ENCODE measurements at regions not wholly inside any gene's neighbourhood (a gene's known extent, or its start where the extent isn't known, plus 50 kb on each side); places are given as distances from the start of the nearest gene placed in this dataset.

DNA sequence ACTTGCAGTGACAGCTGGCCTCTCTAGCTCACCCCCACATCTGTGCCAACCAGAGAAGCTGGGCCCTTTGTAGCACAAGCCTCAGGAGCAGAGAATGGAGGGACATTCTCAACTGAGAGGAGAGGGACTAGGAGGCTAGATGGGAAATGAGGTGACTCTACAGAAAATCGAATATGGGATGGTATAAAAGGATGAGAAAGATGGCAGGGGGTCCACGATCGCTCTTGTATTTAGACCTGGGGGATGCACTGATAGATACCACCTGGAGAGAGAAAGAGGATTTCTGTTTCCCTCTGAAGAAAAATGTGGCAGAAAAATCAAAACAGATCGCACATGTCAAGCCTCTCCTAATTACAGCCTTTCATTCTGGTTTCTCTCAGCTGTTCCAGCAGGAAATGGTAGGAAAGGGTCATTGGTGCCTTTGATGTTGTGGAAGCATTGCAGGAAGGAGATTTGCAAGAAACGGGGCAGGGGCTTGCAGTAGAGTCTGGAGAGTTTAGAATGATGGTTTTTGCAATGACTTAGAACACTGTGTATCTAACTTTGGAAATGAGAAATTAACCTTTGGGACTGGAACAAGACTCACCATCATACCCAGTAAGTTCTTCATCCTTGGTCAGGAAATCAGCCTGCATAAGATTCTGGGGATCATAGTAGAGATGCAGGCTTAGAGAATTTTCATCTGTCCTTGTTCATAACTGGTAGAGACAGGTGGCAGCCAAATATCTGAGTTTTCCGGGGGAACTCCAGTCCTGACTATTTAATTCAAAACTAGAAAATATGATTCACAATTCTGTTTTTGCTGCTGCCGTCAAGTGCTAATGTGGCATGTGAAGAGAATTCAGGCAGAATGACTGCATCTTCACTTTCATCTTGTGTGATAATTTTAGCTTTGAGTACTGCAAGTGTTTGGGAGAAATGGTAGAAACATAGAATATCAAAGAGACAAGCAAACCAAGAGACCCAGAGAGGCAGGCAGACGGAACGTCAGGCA lies 98.8 kb downstream of the DAD1 start:
- no peak for TF ChIP-seq POLR2AphosphoS5 (IDR thresholded peaks at IDR 0.05)
- no peak for TF ChIP-seq POLR2A (IDR thresholded peaks at IDR 0.05)
- TF ChIP-seq, protein P1, sequence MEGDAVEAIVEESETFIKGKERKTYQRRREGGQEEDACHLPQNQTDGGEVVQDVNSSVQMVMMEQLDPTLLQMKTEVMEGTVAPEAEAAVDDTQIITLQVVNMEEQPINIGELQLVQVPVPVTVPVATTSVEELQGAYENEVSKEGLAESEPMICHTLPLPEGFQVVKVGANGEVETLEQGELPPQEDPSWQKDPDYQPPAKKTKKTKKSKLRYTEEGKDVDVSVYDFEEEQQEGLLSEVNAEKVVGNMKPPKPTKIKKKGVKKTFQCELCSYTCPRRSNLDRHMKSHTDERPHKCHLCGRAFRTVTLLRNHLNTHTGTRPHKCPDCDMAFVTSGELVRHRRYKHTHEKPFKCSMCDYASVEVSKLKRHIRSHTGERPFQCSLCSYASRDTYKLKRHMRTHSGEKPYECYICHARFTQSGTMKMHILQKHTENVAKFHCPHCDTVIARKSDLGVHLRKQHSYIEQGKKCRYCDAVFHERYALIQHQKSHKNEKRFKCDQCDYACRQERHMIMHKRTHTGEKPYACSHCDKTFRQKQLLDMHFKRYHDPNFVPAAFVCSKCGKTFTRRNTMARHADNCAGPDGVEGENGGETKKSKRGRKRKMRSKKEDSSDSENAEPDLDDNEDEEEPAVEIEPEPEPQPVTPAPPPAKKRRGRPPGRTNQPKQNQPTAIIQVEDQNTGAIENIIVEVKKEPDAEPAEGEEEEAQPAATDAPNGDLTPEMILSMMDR (IDR thresholded peaks at IDR 0.05 in 8 of 11, conservative IDR thresholded peaks at IDR 0.05 in 3 of 11), result no peak
- H3K27ac ChIP-seq, result peak overlapping the region in 4 of 8 donors; percentile 58 to 90 (median 65)
- no peaks in the 10 kb centered on the region for H3K9me3 ChIP-seq
- no peaks in the 10 kb centered on the region for H3K36me3 ChIP-seq
- WGBS, 5 donors, result 60 to 71% (median 68%) methylated on average over 9 of the region's 9 CpGs
- peak overlapping the region in 2 of 8 donors; percentile 0 to 48 for H3K4me3 ChIP-seq
- no peak for DNase-seq
- intact Hi-C loops (cut with DNase I; ENCODE audit: low total_unique reads), result no loop called here
- H3K27me3 ChIP-seq (replicated peaks in 1 of 7), result no peaks in the 10 kb centered on the region
- peaks cover 0 to 54% (median 2%) of the 10 kb centered on the region in 6 donors for H3K4me1 ChIP-seq

DNA sequence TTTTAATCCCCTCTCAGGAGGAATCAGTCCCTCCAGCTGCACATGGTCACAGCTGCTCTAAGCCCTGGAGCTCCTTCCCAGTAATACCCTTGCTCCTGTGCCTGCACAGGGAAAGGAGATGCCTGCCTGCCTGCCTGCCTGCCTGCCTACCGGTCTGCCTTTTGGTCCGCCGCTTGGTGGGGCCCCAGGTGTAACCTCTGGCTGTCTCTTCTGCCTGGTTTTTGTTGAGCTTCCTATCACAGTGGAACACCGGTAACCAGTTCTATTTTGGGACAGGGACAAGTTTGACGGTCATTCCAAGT lies 99.8 kb downstream of the DAD1 start:
- intact Hi-C loops (cut with DNase I; ENCODE audit: low total_unique reads), result no loop called here
- no peaks in the 10 kb centered on the region for H3K36me3 ChIP-seq
- no peaks in the 10 kb centered on the region for H3K27me3 ChIP-seq (replicated peaks in 1 of 7)
- no peak for DNase-seq
- H3K4me3 ChIP-seq, result peak overlapping the region in 1 of 8 donors; percentile 48
- H3K4me1 ChIP-seq, result peaks cover 0 to 61% (median 6%) of the 10 kb centered on the region in 6 donors
- H3K27ac ChIP-seq, result peak overlapping the region in 3 of 8 donors; percentile 58 to 90 (median 65)
- no peaks in the 10 kb centered on the region for H3K9me3 ChIP-seq
- WGBS, 5 donors, result 58 to 73% (median 62%) methylated on average over 5 of the region's 5 CpGs
- TF ChIP-seq POLR2AphosphoS5 (IDR thresholded peaks at IDR 0.05) (no peak), POLR2A (IDR thresholded peaks at IDR 0.05) (no peak)
- TF ChIP-seq, protein P1 (IDR thresholded peaks at IDR 0.05 in 8 of 11, conservative IDR thresholded peaks at IDR 0.05 in 3 of 11), result no peak

DNA sequence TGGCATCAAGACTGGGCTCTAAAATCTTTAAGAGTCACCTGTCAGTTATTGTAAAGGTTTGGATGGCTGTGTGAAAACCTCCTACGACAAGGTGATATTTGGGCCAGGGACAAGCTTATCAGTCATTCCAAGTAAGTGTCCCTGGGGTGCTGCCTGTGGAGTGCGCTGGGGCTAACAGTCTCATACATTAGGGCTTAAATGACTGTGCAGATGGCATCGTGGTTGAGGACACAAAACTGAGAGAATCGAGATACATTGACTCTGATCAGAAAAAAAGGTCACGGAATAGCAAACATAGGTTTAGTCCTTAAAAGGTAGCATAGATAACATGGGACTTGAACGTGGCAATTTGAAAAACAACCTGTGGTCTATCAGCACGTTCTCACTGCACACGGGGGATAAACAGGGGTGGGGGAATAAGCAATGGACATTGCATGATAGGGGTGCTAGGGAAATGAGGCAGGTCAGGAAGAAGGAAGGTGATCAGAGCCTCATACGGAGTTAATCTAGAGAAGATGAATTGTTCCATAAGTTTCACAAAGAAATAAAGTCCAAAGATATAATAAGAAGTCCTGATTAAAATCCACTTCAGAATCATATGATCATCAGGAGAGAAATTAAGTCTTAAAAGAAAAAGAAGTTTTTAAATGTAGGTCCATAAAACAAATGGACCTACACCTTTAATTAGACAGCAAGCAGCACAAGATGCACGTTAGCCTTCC lies 100.3 kb downstream of the DAD1 start:
- no peaks in the 10 kb centered on the region for H3K36me3 ChIP-seq
- H3K4me1 ChIP-seq, result peaks cover 0 to 66% (median 8%) of the 10 kb centered on the region in 6 donors
- peak overlapping the region in 1 of 8 donors; percentile 48 for H3K4me3 ChIP-seq
- TF ChIP-seq, protein P1 (IDR thresholded peaks at IDR 0.05 in 8 of 11, conservative IDR thresholded peaks at IDR 0.05 in 3 of 11), result no peak
- TF ChIP-seq POLR2A (IDR thresholded peaks at IDR 0.05) (no peak), POLR2AphosphoS5 (IDR thresholded peaks at IDR 0.05) (no peak)
- peak overlapping the region in 3 of 8 donors; percentile 58 to 90 (median 65) for H3K27ac ChIP-seq
- DNase-seq, result no peak
- WGBS, 5 donors, result 72 to 89% (median 79%) methylated on average over 10 of the region's 10 CpGs
- no peaks in the 10 kb centered on the region for H3K27me3 ChIP-seq (replicated peaks in 1 of 7)
- H3K9me3 ChIP-seq, result no peaks in the 10 kb centered on the region
- intact Hi-C loops (cut with DNase I; ENCODE audit: low total_unique reads), result no loop called here

DNA sequence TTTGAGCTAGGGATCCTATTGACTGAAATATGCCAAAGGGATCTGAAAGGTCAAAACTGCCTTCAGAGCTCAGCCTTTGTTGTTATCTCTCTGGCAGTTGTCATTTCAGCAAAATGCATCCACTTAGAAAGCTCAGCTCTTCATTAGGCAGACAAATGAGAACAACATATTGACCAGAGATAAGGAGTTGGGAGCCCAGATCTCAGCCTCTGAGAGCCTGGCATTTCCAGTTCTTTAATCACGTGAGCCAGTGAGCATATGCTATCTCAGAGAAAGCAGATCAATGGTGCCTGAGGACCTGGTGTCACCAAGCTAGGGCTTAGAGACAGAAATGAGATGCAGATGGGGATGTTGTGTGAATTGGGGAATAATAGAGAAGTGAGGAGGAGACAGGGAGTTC lies 101.1 kb downstream of the DAD1 start:
- Histone ChIP-seq H3K36me3 (no peaks in the 10 kb centered on the region), H3K9me3 (no peaks in the 10 kb centered on the region), H3K4me3 (no peak overlapping the region), H3K27ac (peak overlapping the region in 3 of 8 donors; percentile 58 to 90 (median 65)), H3K4me1 (peaks cover 0 to 73% (median 8%) of the 10 kb centered on the region in 6 donors), H3K27me3 (replicated peaks in 1 of 7) (no peaks in the 10 kb centered on the region)
- 28 to 69% (median 58%) methylated on average over 1 of the region's 1 CpG for WGBS, 5 donors
- intact Hi-C loops (cut with DNase I; ENCODE audit: low total_unique reads), result no loop called here
- DNase-seq, result no peak
- TF ChIP-seq, protein P1 (IDR thresholded peaks at IDR 0.05 in 8 of 11, conservative IDR thresholded peaks at IDR 0.05 in 3 of 11), result no peak
- TF ChIP-seq POLR2AphosphoS5 (IDR thresholded peaks at IDR 0.05) (no peak), POLR2A (IDR thresholded peaks at IDR 0.05) (no peak)
